ENCODE measurements at regions not wholly inside any gene's neighbourhood (a gene's known extent, or its start where the extent isn't known, plus 50 kb on each side); places are given as distances from the start of the nearest gene placed in this dataset.

- TF ChIP-seq MYC (IDR thresholded peaks at IDR 0.05; ENCODE audit: low read depth, low read length), result no peak
- TF ChIP-seq POLR2A (IDR thresholded peaks at IDR 0.05; ENCODE audit: extremely low read depth, insufficient read length), result no peak
- TF ChIP-seq CTCF (IDR thresholded peaks at IDR 0.05; ENCODE audit: low read depth, low read length), result no peak
- TF ChIP-seq, protein P1, sequence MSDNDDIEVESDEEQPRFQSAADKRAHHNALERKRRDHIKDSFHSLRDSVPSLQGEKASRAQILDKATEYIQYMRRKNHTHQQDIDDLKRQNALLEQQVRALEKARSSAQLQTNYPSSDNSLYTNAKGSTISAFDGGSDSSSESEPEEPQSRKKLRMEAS (IDR thresholded peaks at IDR 0.05; ENCODE audit: low read depth, low read length), result no peak
Measured at GRCh38 chr16:72639494-72639893, 408.4 kb downstream of the ZFHX3 start.
